Activated naive CD8-positive, alpha-beta T cell treated with anti-CD3 and anti-CD28 coated beads for 36 hours (primary cell): ENCODE measurements at regions not wholly inside any gene's neighbourhood (a gene's known extent, or its start where the extent isn't known, plus 50 kb on each side); places are given as distances from the start of the nearest gene placed in this dataset.
"Not testable (repeated sequence)": the region's sequence is repeated elsewhere in the genome, so short reads cannot be mapped to it uniquely, and the experiment has no call there.

Experiments
- DNase-seq: peaks from one replicate; pipeline ENCODE4 v3.0.0; 2021
- H3K27ac Mint-ChIP-seq: one replicate; pipeline ENCODE4 v1.8.0; 2022; ENCODE audit warnings: mild to moderate bottlenecking, moderate library complexity, mixed read lengths
- H3K27me3 Mint-ChIP-seq: one replicate; pipeline ENCODE4 v1.8.0; 2022; ENCODE audit warnings: mild to moderate bottlenecking, mixed read lengths
- H3K36me3 Mint-ChIP-seq: one replicate; pipeline ENCODE4 v1.8.0; 2021; ENCODE audit warnings: mild to moderate bottlenecking, mixed read lengths
- H3K4me1 Mint-ChIP-seq: one replicate; pipeline ENCODE4 v1.8.0; 2021; ENCODE audit warnings: mixed read lengths
- H3K4me3 Mint-ChIP-seq: one replicate; pipeline ENCODE4 v1.8.0; 2022; ENCODE audit warnings: mild to moderate bottlenecking, moderate library complexity, mixed read lengths
- H3K9me3 Mint-ChIP-seq: one replicate; pipeline ENCODE4 v1.8.0; 2022; ENCODE audit warnings: mixed read lengths

DNA sequence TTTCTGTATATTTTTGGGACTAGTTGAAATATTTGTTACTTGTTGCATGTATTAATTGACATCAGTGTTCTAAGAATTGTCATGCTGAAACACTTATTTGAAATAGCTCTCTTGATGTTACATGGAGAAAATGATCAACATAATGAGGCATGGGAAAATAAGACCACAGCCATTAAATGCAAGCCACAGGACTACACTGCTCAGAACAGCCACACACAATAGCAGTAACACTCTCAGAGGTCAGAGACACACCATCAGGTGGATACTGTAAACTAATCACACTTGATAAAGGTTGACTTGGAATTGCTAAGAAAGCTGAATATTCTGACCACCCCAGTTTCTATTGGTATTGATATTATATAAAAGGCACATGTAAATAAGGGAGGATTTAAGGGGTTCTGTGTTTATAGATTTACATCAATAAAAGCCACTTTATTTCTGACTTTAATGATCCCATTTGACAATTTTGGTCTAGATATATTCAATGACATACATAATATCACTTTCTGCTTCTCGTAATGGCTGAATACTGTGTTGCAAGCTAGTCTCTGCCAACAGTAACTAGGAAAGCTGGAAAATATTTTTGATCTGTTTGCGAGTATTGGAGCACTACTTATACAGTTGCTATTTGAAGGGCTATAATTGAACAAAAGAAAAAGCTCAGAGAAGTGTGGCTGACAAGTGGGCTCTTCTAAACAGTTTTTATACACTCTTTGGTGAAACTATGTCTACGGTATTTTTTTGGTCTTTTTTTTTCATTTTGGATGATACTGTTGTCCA lies 876.5 kb upstream of the INTU start:
- Mint-ChIP-seq H3K9me3 (no peaks in the 10 kb centered on the region), H3K27me3 (no peaks in the 10 kb centered on the region), H3K27ac (no peak overlapping the region), H3K36me3 (no peaks in the 10 kb centered on the region), H3K4me3 (no peak overlapping the region), H3K4me1 (no peaks in the 10 kb centered on the region)
- no peak for DNase-seq

- Mint-ChIP-seq H3K36me3 (no peaks in the 10 kb centered on the region), H3K27me3 (no peaks in the 10 kb centered on the region), H3K4me1 (no peaks in the 10 kb centered on the region), H3K9me3 (no peaks in the 10 kb centered on the region), H3K4me3 (no peak overlapping the region), H3K27ac (no peak overlapping the region)
- DNase-seq: no peak
Measured at GRCh38 chr4:126757219-126757618, 875.5 kb upstream of the INTU start.

DNA sequence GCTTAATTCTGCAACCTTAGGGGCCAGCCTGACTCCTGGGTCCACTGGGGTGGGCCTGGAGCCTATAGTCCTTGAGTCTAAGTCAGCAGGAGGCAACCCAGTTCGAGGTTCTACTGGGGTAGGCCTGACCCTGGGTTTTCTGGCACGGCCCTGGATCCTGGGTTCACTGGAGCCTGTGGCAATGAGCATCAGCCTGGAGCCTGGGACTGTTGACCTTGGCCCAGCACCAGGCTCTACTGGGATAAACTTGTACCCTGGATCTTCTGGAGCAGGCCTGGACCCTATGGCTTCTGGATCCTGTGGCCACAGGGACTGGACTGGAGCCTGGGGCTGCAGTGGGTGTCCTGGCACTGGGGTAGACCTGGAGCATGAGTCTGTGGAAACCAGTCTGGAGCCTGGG lies 874.3 kb upstream of the INTU start:
- H3K4me1 Mint-ChIP-seq: no peaks in the 10 kb centered on the region
- DNase-seq: no peak
- H3K36me3 Mint-ChIP-seq: no peaks in the 10 kb centered on the region
- H3K9me3 Mint-ChIP-seq: no peaks in the 10 kb centered on the region
- H3K4me3 Mint-ChIP-seq: no peak overlapping the region
- no peak overlapping the region for H3K27ac Mint-ChIP-seq
- H3K27me3 Mint-ChIP-seq: no peaks in the 10 kb centered on the region

DNA sequence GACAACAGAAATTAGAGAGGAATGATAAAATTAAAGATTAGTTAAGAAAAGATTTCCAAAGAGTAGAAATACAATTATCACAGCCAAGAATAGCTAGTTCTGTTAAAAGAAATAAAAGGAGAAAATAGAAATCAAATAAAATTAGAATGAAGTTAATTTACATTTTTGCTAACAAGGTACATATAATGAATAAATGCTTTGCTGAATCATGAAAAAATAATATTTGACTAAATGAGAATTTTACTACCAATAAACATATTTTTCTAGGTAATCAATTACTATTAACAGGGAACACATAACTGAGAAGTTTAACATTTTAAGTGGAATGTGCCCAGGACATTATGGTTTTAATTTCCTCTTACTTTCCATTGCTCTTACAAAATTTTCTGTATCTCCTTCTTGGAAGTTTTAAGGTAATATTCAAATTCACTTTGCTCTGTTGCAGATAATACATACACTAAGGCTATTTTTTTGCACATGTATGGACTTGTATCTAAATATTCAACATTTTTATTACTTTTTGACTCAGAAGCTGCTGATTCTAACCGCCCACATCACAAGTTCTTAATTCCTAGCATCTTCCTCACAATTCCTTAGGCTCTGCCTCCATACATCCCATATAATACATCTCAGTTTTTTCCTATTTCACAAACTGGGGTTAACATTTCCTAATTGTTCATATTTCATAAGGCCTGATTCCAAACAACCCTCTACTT lies 870.7 kb upstream of the INTU start:
- Mint-ChIP-seq H3K4me1 (no peaks in the 10 kb centered on the region), H3K27me3 (no peaks in the 10 kb centered on the region), H3K9me3 (no peaks in the 10 kb centered on the region), H3K4me3 (no peak overlapping the region), H3K36me3 (no peaks in the 10 kb centered on the region), H3K27ac (no peak overlapping the region)
- no peak for DNase-seq

GRCh38 chr4:126762663-126763247 lies 870.0 kb upstream of the INTU start:
- DNase-seq: no peak
- Mint-ChIP-seq H3K4me3 (no peak overlapping the region), H3K4me1 (no peaks in the 10 kb centered on the region), H3K27me3 (no peaks in the 10 kb centered on the region), H3K9me3 (no peaks in the 10 kb centered on the region), H3K27ac (no peak overlapping the region), H3K36me3 (no peaks in the 10 kb centered on the region)

DNA sequence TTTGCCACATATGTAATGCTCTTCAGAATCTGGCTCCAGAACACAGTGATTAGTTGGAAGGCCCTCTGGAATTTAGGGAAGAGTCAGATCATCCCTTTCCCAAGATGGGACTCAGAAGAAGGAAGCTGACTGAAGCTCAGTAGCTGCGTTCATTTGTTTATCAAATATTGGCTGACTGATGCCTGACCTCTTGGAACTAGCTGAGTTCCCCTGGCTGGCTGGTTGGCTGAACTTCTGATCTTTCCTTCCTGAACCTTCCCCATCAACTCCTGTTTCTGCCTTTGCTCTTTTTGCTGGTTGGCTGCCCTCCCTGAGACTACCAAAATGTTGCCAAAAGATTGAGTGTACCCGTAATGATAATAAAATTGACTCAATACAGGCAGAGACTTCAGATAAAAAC lies 866.5 kb upstream of the INTU start:
- Mint-ChIP-seq H3K36me3 (no peaks in the 10 kb centered on the region), H3K27me3 (no peaks in the 10 kb centered on the region), H3K27ac (no peak overlapping the region), H3K4me1 (no peaks in the 10 kb centered on the region), H3K9me3 (no peaks in the 10 kb centered on the region), H3K4me3 (no peak overlapping the region)
- no peak for DNase-seq

DNA sequence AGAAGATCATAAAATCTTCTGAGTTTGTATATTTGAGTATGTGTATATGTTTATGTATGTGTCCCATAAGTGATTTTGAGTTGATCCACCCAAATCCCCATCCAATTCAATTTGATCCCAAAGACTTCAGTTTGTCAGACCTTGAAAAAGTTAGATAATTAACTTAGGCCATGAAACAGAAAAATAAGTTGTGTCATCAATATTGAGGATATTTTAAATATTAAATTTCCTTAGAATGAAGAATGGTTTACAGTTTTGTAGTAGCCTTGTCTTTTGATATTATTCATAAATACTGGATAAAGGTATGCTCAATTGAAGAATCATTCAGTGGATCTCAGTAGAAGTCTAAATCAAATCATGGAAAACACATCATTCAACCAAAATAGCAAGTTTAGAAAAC lies 864.4 kb upstream of the INTU start:
- Mint-ChIP-seq H3K4me1 (no peaks in the 10 kb centered on the region), H3K36me3 (no peaks in the 10 kb centered on the region), H3K9me3 (no peaks in the 10 kb centered on the region), H3K4me3 (no peak overlapping the region), H3K27ac (no peak overlapping the region), H3K27me3 (no peaks in the 10 kb centered on the region)
- DNase-seq: no peak

GRCh38 chr4:126770811-126771553 lies 861.8 kb upstream of the INTU start:
- not testable (repeated sequence) for H3K4me1 Mint-ChIP-seq, H3K27me3 Mint-ChIP-seq, H3K4me3 Mint-ChIP-seq, DNase-seq, H3K36me3 Mint-ChIP-seq, H3K9me3 Mint-ChIP-seq, H3K27ac Mint-ChIP-seq

GRCh38 chr4:126771618-126772017 lies 861.1 kb upstream of the INTU start:
- H3K9me3 Mint-ChIP-seq, H3K36me3 Mint-ChIP-seq, H3K27ac Mint-ChIP-seq, H3K27me3 Mint-ChIP-seq, DNase-seq, H3K4me3 Mint-ChIP-seq, H3K4me1 Mint-ChIP-seq: not testable (repeated sequence)

GRCh38 chr4:126772662-126773061 lies 860.1 kb upstream of the INTU start:
- H3K27ac Mint-ChIP-seq: no peak overlapping the region

DNA sequence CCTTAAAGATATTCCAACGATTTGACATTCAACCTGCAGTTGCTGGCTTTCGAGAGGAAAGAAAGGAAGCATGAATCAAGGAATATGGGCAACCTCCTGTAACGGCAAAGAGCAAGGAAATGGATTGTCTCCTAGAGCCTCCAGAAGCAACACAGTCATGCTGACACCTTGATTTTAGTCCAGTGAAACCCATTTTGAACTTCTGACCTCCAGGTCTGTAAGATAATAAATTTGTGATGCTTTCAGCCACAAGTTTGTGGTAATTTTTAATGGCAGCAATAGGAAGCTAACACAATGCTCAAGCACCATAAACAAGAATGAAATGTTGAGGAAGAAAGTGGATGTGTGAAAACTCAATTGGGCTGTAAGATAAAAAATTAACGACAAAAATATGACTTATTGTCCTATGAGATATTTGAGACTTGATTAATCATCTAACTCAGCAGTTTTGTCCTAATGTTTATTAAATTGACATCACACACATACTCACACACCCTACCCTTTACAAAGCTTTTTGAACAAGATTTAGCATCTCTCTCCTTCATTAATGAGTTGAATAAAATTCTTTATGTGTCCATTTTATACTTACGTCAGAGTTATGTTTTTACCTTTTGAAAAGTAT lies 857.2 kb upstream of the INTU start:
- Mint-ChIP-seq H3K4me1 (no peaks in the 10 kb centered on the region), H3K27ac (no peak overlapping the region), H3K9me3 (no peaks in the 10 kb centered on the region), H3K27me3 (no peaks in the 10 kb centered on the region), H3K4me3 (no peak overlapping the region), H3K36me3 (no peaks in the 10 kb centered on the region)
- DNase-seq: no peak

More at GRCh38 chr4:126772662-126773061, 860.1 kb upstream of the INTU start:
- Mint-ChIP-seq H3K4me1 (no peaks in the 10 kb centered on the region), H3K9me3 (no peaks in the 10 kb centered on the region), H3K36me3 (no peaks in the 10 kb centered on the region), H3K4me3 (no peak overlapping the region), H3K27me3 (no peaks in the 10 kb centered on the region)
- DNase-seq: no peak

DNA sequence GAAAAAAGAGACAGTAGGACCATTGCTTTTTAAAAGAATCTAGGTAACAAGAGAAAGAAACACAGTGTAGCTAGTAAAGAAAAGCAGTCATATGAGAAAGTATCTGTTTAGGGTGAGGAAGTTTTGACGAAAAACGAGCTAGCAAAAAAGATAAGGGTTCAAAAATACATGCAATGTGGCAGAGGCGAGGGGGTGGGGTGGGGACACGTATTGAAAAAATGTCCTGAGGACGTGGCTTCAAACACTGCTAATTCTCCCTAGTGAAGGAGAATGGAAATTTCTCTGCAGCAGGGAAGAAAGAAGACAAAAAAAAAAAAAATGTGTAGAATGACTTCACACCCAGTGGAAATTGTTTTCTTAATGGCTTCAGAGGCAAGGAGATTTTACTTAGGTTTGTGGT lies 856.4 kb upstream of the INTU start:
- Mint-ChIP-seq H3K27me3 (no peaks in the 10 kb centered on the region), H3K9me3 (no peaks in the 10 kb centered on the region), H3K27ac (no peak overlapping the region), H3K4me1 (no peaks in the 10 kb centered on the region), H3K4me3 (no peak overlapping the region), H3K36me3 (no peaks in the 10 kb centered on the region)
- no peak for DNase-seq

DNA sequence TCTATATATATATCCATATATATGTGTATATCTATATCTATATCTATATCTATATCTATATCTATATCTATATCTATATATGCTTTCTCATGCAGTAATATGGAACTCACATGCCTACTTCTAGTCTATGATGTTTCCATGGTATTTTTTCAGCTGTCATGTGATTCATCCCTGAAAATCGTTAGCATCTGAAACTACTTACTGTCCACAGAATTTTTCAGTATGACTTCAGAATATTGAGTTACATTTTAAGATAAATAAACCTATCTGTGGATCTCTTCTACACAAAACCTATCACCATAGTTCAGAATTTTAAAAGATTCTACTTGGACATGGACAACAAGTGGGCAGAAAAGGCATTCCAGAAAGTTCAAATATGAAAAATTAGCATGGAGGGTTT lies 855.1 kb upstream of the INTU start:
- H3K27me3 Mint-ChIP-seq: no peaks in the 10 kb centered on the region
- no peaks in the 10 kb centered on the region for H3K9me3 Mint-ChIP-seq
- H3K4me1 Mint-ChIP-seq: no peaks in the 10 kb centered on the region
- H3K4me3 Mint-ChIP-seq: no peak overlapping the region
- H3K27ac Mint-ChIP-seq: no peak overlapping the region
- DNase-seq: no peak
- H3K36me3 Mint-ChIP-seq: no peaks in the 10 kb centered on the region

DNA sequence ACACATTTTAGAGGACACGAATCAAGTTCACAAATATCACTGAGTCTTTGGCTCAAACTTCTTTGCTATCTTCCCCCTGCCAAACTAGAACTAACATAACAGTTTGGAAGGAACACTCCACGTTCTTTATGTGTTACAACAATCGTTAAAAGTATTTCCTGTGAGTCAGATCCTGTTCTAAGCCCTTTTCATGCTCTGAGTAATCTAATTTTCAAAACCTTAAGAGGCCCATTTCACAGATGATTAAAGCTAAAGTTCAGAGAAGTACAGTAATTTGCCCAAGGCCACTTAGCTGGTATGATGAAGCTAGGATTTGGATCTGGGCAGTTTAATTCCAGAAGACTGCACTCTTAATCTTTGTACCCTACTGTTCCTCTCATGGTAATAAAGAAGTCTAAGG lies 854.4 kb upstream of the INTU start:
- no peaks in the 10 kb centered on the region for H3K27me3 Mint-ChIP-seq
- no peaks in the 10 kb centered on the region for H3K9me3 Mint-ChIP-seq
- no peaks in the 10 kb centered on the region for H3K4me1 Mint-ChIP-seq
- H3K4me3 Mint-ChIP-seq: no peak overlapping the region
- no peaks in the 10 kb centered on the region for H3K36me3 Mint-ChIP-seq
- H3K27ac Mint-ChIP-seq: no peak overlapping the region
- DNase-seq: no peak

GRCh38 chr4:126779001-126779400 lies 853.8 kb upstream of the INTU start:
- H3K4me3 Mint-ChIP-seq: no peak overlapping the region
- no peaks in the 10 kb centered on the region for H3K9me3 Mint-ChIP-seq
- H3K27ac Mint-ChIP-seq: no peak overlapping the region
- no peaks in the 10 kb centered on the region for H3K36me3 Mint-ChIP-seq
- no peak for DNase-seq
- no peaks in the 10 kb centered on the region for H3K27me3 Mint-ChIP-seq
- H3K4me1 Mint-ChIP-seq: no peaks in the 10 kb centered on the region
